ENCODE measurements at regions not wholly inside any gene's neighbourhood (a gene's known extent, or its start where the extent isn't known, plus 50 kb on each side); places are given as distances from the start of the nearest gene placed in this dataset.

DNA sequence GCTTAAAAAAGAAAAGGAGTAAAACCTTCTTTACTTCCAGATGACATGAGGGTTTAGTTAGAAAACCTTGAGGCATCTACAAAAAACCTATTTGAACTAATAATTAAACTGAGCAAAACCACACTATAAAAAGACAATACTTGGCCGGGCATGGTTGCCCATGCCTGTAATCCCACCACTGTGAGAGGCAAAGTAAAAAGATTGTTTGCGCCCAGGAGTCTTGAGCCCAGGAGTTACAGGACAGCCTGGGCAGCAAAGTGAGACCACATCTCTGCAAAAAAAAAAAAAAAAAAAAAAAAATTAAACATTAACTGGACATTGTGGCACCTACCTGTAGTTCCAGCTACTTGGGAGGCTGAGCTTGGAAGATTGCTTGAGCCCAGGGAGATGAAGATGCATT lies 502.8 kb upstream of the LRRTM4 start:
- no peak for ATAC-seq
- TF ChIP-seq BACH2 (CRISPR knock-in tag; IDR thresholded peaks at IDR 0.05; ENCODE audit: borderline replicate concordance) (no peak), ZFP30 (CRISPR knock-in tag; IDR thresholded peaks at IDR 0.05) (no peak), CSDC2 (CRISPR knock-in tag; IDR thresholded peaks at IDR 0.05) (no peak), ISL1 (CRISPR knock-in tag; IDR thresholded peaks at IDR 0.05) (no peak), CSRNP3 (CRISPR knock-in tag; IDR thresholded peaks at IDR 0.05) (no peak), GLIS3 (CRISPR knock-in tag; IDR thresholded peaks at IDR 0.05) (no peak), PPARA (CRISPR knock-in tag; IDR thresholded peaks at IDR 0.05; ENCODE audit: borderline replicate concordance) (no peak), TOX (CRISPR knock-in tag; IDR thresholded peaks at IDR 0.05; ENCODE audit: borderline replicate concordance) (no peak), TCF4 (CRISPR knock-in tag; IDR thresholded peaks at IDR 0.05; ENCODE audit: borderline replicate concordance) (no peak), ZNF8 (CRISPR knock-in tag; IDR thresholded peaks at IDR 0.05) (no peak), ZFP3 (CRISPR knock-in tag; IDR thresholded peaks at IDR 0.05) (no peak)

DNA sequence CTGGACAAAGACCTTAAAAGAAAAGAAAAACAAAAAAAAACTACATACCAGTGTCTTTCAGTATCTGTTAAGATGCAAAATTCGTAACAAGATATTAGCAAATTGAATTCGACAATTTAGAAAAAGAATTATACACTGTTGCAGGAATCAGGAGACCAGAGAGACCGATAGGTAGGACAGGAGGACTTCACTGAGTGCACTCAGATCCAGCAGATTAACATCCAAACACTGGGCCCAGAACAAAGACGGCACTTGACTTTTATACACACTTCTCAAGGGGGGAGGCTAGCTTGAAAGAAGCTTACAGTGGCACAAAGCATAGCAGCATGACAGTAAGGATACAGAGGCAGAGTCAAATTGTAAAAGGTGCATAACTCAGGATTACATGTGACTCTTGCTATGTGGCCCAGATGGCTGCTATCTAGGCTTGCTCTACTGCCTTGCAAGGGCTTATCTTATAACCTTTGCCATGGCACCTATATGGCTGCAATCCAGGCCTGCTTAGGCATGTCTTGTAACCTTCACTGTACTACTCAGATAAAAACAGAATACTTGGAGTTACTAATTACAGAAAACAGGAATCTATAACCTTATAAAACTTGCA lies 507.3 kb upstream of the LRRTM4 start:
- TF ChIP-seq RARB (CRISPR knock-in tag; IDR thresholded peaks at IDR 0.05) (no peak), TOX (CRISPR knock-in tag; IDR thresholded peaks at IDR 0.05; ENCODE audit: borderline replicate concordance) (no peak), ZFP3 (CRISPR knock-in tag; IDR thresholded peaks at IDR 0.05) (no peak), ZNF70 (CRISPR knock-in tag; IDR thresholded peaks at IDR 0.05) (no peak), ZC3H10 (CRISPR knock-in tag; IDR thresholded peaks at IDR 0.05) (no peak)
- TF ChIP-seq, protein P1, sequence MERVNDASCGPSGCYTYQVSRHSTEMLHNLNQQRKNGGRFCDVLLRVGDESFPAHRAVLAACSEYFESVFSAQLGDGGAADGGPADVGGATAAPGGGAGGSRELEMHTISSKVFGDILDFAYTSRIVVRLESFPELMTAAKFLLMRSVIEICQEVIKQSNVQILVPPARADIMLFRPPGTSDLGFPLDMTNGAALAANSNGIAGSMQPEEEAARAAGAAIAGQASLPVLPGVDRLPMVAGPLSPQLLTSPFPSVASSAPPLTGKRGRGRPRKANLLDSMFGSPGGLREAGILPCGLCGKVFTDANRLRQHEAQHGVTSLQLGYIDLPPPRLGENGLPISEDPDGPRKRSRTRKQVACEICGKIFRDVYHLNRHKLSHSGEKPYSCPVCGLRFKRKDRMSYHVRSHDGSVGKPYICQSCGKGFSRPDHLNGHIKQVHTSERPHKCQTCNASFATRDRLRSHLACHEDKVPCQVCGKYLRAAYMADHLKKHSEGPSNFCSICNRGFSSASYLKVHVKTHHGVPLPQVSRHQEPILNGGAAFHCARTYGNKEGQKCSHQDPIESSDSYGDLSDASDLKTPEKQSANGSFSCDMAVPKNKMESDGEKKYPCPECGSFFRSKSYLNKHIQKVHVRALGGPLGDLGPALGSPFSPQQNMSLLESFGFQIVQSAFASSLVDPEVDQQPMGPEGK (CRISPR knock-in tag; IDR thresholded peaks at IDR 0.05; ENCODE audit: borderline replicate concordance) = no peak
- no peak for ATAC-seq

- TF ChIP-seq ZFP3 (CRISPR knock-in tag; IDR thresholded peaks at IDR 0.05) = no peak
- no peak for TF ChIP-seq TCF4 (CRISPR knock-in tag; IDR thresholded peaks at IDR 0.05; ENCODE audit: borderline replicate concordance)
- no peak for TF ChIP-seq CSRNP3 (CRISPR knock-in tag; IDR thresholded peaks at IDR 0.05)
- no peak for TF ChIP-seq ZNF8 (CRISPR knock-in tag; IDR thresholded peaks at IDR 0.05)
- no peak for ATAC-seq
These were observed 512.5 kb upstream of the LRRTM4 start for GRCh38 chr2:78034706-78035105.

- no peak for ATAC-seq
- TF ChIP-seq RARB (CRISPR knock-in tag; IDR thresholded peaks at IDR 0.05) = no peak
- TF ChIP-seq ZNF565 (CRISPR knock-in tag; conservative IDR thresholded peaks at IDR 0.05; ENCODE audit: low read depth) = no peak
- no peak for TF ChIP-seq POU6F1 (CRISPR knock-in tag; IDR thresholded peaks at IDR 0.05; ENCODE audit: borderline replicate concordance, low read depth)
- no peak for TF ChIP-seq CREB5 (CRISPR knock-in tag; IDR thresholded peaks at IDR 0.05; ENCODE audit: low read depth)
- TF ChIP-seq ARNTL (CRISPR knock-in tag; IDR thresholded peaks at IDR 0.05; ENCODE audit: borderline replicate concordance, low read depth) = no peak
- no peak for TF ChIP-seq ISL1 (CRISPR knock-in tag; IDR thresholded peaks at IDR 0.05)
- no peak for TF ChIP-seq ZNF8 (CRISPR knock-in tag; IDR thresholded peaks at IDR 0.05)
- TF ChIP-seq, protein P1 (CRISPR knock-in tag; IDR thresholded peaks at IDR 0.05; ENCODE audit: borderline replicate concordance) = no peak
- no peak for TF ChIP-seq ZC3H10 (CRISPR knock-in tag; IDR thresholded peaks at IDR 0.05)
- TF ChIP-seq CSDC2 (CRISPR knock-in tag; IDR thresholded peaks at IDR 0.05) = no peak
- TF ChIP-seq TSHZ2 (CRISPR knock-in tag; IDR thresholded peaks at IDR 0.05) = no peak
- no peak for TF ChIP-seq BACH2 (CRISPR knock-in tag; IDR thresholded peaks at IDR 0.05; ENCODE audit: borderline replicate concordance)
- TF ChIP-seq SNAI2 (CRISPR knock-in tag; IDR thresholded peaks at IDR 0.05) = no peak
- TF ChIP-seq TOX (CRISPR knock-in tag; IDR thresholded peaks at IDR 0.05; ENCODE audit: borderline replicate concordance) = no peak
- no peak for TF ChIP-seq ESRRG (CRISPR knock-in tag; IDR thresholded peaks at IDR 0.05)
- TF ChIP-seq ZFP3 (CRISPR knock-in tag; IDR thresholded peaks at IDR 0.05) = no peak
These were observed 513.6 kb upstream of the LRRTM4 start for GRCh38 chr2:78035804-78036203.

Measured in SK-N-SH treated with all-trans-retinoic acid at 6 μM for 48 hours (cell line).